Hypothalamus (tissue), 51 donors: ENCODE measurements at regions not wholly inside any gene's neighbourhood (a gene's known extent, or its start where the extent isn't known, plus 50 kb on each side); places are given as distances from the start of the nearest gene placed in this dataset.

Experiments used
- DNase-seq, 51 donors: peaks; one replicate each; lab custom pipeline; 2025; lab: John Stamatoyannopoulos, UW

- DNase-seq: no peak
Observed at GRCh38 chr7:88358526-88358838, 51.8 kb upstream of the STEAP4 start.

- DNase-seq: no peak
Observed at GRCh38 chr7:88357781-88358525, 51.3 kb upstream of the STEAP4 start.

GRCh38 chr7:88357294-88357693, 50.6 kb upstream of the STEAP4 start:
- DNase-seq: no peak
